ENCODE measurements at regions not wholly inside any gene's neighbourhood (a gene's known extent, or its start where the extent isn't known, plus 50 kb on each side); places are given as distances from the start of the nearest gene placed in this dataset.
A peak's percentile ranks its signal among the peaks of the same experiment; 100 is the strongest.

GRCh38 chr3:148223266-148223665 lies 474.4 kb upstream of the AGTR1 start:
- H3K9me3 ChIP-seq (ENCODE audit: insufficient read depth, low read depth, low read length): no peaks in the 10 kb centered on the region
- H3K9ac ChIP-seq (ENCODE audit: low read length): no peak overlapping the region
- H3K36me3 ChIP-seq (ENCODE audit: control insufficient read depth in 1 of 2, insufficient read depth in 2 of 2, low read length in 2 of 2): no peaks in the 10 kb centered on the region
- H2AFZ ChIP-seq (ENCODE audit: insufficient read depth, low read length, poor library complexity): no peak overlapping the region
- H2BK12ac ChIP-seq (ENCODE audit: low read length): no peak overlapping the region
- H4K12ac ChIP-seq (ENCODE audit: low read depth, low read length): no peak overlapping the region
- H3K14ac ChIP-seq (ENCODE audit: low read length): no peak overlapping the region
- no peak overlapping the region for H2BK5ac ChIP-seq (ENCODE audit: low read depth, low read length, poor library complexity)
- H4K91ac ChIP-seq (ENCODE audit: low read depth, low read length): no peak overlapping the region
- no peak overlapping the region for H2AK5ac ChIP-seq (ENCODE audit: low read length)
- H3K27ac ChIP-seq (ENCODE audit: low read depth, low read length): no peak overlapping the region
- no peaks in the 10 kb centered on the region for H3K79me2 ChIP-seq (ENCODE audit: control insufficient read depth, insufficient read depth, low read length, poor library complexity)
- no peak overlapping the region for H2BK120ac ChIP-seq (ENCODE audit: insufficient read depth, low read length, poor library complexity)
- no peak overlapping the region for H3K18ac ChIP-seq (ENCODE audit: low read length)
- no peak overlapping the region for H3K4ac ChIP-seq (ENCODE audit: low read depth, low read length)
- no peak overlapping the region for H4K8ac ChIP-seq (ENCODE audit: low read depth, low read length)
- H3K27me3 ChIP-seq (ENCODE audit: insufficient read depth, low read length): no peaks in the 10 kb centered on the region
- H3K4me3 ChIP-seq (ENCODE audit: low read depth, low read length): no peak overlapping the region
- H3K4me1 ChIP-seq (ENCODE audit: control insufficient read depth in 1 of 2, insufficient read depth in 2 of 2, low read length in 2 of 2): no peaks in the 10 kb centered on the region
- DNase-seq: no peak
- no peaks in the 10 kb centered on the region for H3K79me1 ChIP-seq (ENCODE audit: low read length)
- WGBS (ENCODE audit: extremely low coverage, insufficient coverage, insufficient read length): no CpG with 5 or more reads among the region's 2 CpGs
- no peak overlapping the region for H3K23ac ChIP-seq (ENCODE audit: low read length)
- H3K4me2 ChIP-seq (ENCODE audit: low read length): no peak overlapping the region

GRCh38 chr3:148226246-148226645 lies 471.5 kb upstream of the AGTR1 start:
- no peaks in the 10 kb centered on the region for H3K9me3 ChIP-seq (ENCODE audit: insufficient read depth, low read depth, low read length)
- no CpG with 5 or more reads among the region's 3 CpGs for WGBS (ENCODE audit: extremely low coverage, insufficient coverage, insufficient read length)
- H3K18ac ChIP-seq (ENCODE audit: low read length): no peak overlapping the region
- H4K91ac ChIP-seq (ENCODE audit: low read depth, low read length): no peak overlapping the region
- no peak overlapping the region for H2AK5ac ChIP-seq (ENCODE audit: low read length)
- no peaks in the 10 kb centered on the region for H3K79me2 ChIP-seq (ENCODE audit: control insufficient read depth, insufficient read depth, low read length, poor library complexity)
- H3K4me3 ChIP-seq (ENCODE audit: low read depth, low read length): no peak overlapping the region
- DNase-seq: peak in 1 of 2 donors; percentile 12
- no peaks in the 10 kb centered on the region for H3K4me1 ChIP-seq (ENCODE audit: control insufficient read depth in 1 of 2, insufficient read depth in 2 of 2, low read length in 2 of 2)
- no peak overlapping the region for H4K12ac ChIP-seq (ENCODE audit: low read depth, low read length)
- H2BK120ac ChIP-seq (ENCODE audit: insufficient read depth, low read length, poor library complexity): no peak overlapping the region
- no peak overlapping the region for H3K4ac ChIP-seq (ENCODE audit: low read depth, low read length)
- H3K4me2 ChIP-seq (ENCODE audit: low read length): no peak overlapping the region
- no peaks in the 10 kb centered on the region for H3K27me3 ChIP-seq (ENCODE audit: insufficient read depth, low read length)
- no peak overlapping the region for H2BK12ac ChIP-seq (ENCODE audit: low read length)
- no peak overlapping the region for H3K27ac ChIP-seq (ENCODE audit: low read depth, low read length)
- no peak overlapping the region for H3K9ac ChIP-seq (ENCODE audit: low read length)
- H3K36me3 ChIP-seq (ENCODE audit: control insufficient read depth in 1 of 2, insufficient read depth in 2 of 2, low read length in 2 of 2): no peaks in the 10 kb centered on the region
- H2AFZ ChIP-seq (ENCODE audit: insufficient read depth, low read length, poor library complexity): no peak overlapping the region
- no peak overlapping the region for H2BK5ac ChIP-seq (ENCODE audit: low read depth, low read length, poor library complexity)
- no peak overlapping the region for H3K23ac ChIP-seq (ENCODE audit: low read length)
- no peaks in the 10 kb centered on the region for H3K79me1 ChIP-seq (ENCODE audit: low read length)
- H4K8ac ChIP-seq (ENCODE audit: low read depth, low read length): no peak overlapping the region
- H3K14ac ChIP-seq (ENCODE audit: low read length): no peak overlapping the region

DNA sequence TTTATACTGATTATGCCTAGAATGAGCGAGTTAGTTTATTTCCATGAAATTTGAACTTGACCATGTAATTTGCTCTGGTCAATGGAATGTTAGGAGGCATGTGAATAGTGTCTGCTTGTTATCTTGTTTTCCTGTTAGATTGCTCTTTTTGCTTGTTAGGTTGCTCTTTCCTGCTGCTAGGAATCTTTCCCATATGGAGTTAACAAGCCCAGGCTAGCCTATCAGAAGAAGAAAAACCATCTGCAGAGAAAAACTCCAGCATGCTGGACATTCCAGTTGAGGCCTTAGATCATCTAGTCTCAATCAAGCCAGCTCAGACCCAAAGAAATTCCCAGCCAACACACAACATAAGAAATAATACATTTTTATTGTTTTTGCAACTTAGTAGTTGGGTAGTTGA lies 470.2 kb upstream of the AGTR1 start:
- H3K27ac ChIP-seq (ENCODE audit: low read depth, low read length): no peak overlapping the region
- no peaks in the 10 kb centered on the region for H3K79me1 ChIP-seq (ENCODE audit: low read length)
- H3K27me3 ChIP-seq (ENCODE audit: insufficient read depth, low read length): no peaks in the 10 kb centered on the region
- H3K9ac ChIP-seq (ENCODE audit: low read length): no peak overlapping the region
- no peak overlapping the region for H3K4ac ChIP-seq (ENCODE audit: low read depth, low read length)
- H3K79me2 ChIP-seq (ENCODE audit: control insufficient read depth, insufficient read depth, low read length, poor library complexity): no peaks in the 10 kb centered on the region
- no peak overlapping the region for H2BK120ac ChIP-seq (ENCODE audit: insufficient read depth, low read length, poor library complexity)
- H3K18ac ChIP-seq (ENCODE audit: low read length): no peak overlapping the region
- H2AFZ ChIP-seq (ENCODE audit: insufficient read depth, low read length, poor library complexity): no peak overlapping the region
- no peak overlapping the region for H4K8ac ChIP-seq (ENCODE audit: low read depth, low read length)
- no peak overlapping the region for H2BK5ac ChIP-seq (ENCODE audit: low read depth, low read length, poor library complexity)
- H3K14ac ChIP-seq (ENCODE audit: low read length): no peak overlapping the region
- no peak overlapping the region for H3K23ac ChIP-seq (ENCODE audit: low read length)
- no peak overlapping the region for H2BK12ac ChIP-seq (ENCODE audit: low read length)
- H4K12ac ChIP-seq (ENCODE audit: low read depth, low read length): no peak overlapping the region
- H3K9me3 ChIP-seq (ENCODE audit: insufficient read depth, low read depth, low read length): no peaks in the 10 kb centered on the region
- H2AK5ac ChIP-seq (ENCODE audit: low read length): no peak overlapping the region
- no peak overlapping the region for H3K4me2 ChIP-seq (ENCODE audit: low read length)
- no peaks in the 10 kb centered on the region for H3K36me3 ChIP-seq (ENCODE audit: control insufficient read depth in 1 of 2, insufficient read depth in 2 of 2, low read length in 2 of 2)
- DNase-seq: peak in 1 of 2 donors; percentile 9
- no peak overlapping the region for H4K91ac ChIP-seq (ENCODE audit: low read depth, low read length)
- no peak overlapping the region for H3K4me3 ChIP-seq (ENCODE audit: low read depth, low read length)
- no CpG with 5 or more reads among the region's 1 CpG for WGBS (ENCODE audit: extremely low coverage, insufficient coverage, insufficient read length)
- H3K4me1 ChIP-seq (ENCODE audit: control insufficient read depth in 1 of 2, insufficient read depth in 2 of 2, low read length in 2 of 2): no peaks in the 10 kb centered on the region

DNA sequence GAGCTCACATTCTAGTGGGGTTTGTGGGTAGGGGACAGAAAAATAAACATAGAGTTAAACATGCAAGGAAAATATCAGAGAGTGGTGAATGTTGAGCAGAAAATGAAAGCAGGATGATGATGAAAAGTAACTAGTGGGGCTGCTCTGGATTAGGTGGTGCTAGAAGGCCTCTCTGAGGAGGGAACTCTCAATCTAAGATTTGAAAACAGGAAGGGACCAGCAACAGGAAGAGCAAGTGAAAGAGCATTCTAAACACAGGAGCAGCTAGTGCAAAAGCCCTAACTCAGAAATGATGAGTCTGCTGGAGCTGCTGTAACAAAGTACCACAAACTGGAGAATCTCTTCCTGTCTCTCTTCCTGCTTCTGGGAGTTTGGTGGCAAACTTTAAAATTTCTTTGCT lies 468.6 kb upstream of the AGTR1 start:
- no peak overlapping the region for H2BK120ac ChIP-seq (ENCODE audit: insufficient read depth, low read length, poor library complexity)
- no peak overlapping the region for H3K4ac ChIP-seq (ENCODE audit: low read depth, low read length)
- no peak overlapping the region for H3K14ac ChIP-seq (ENCODE audit: low read length)
- H3K79me2 ChIP-seq (ENCODE audit: control insufficient read depth, insufficient read depth, low read length, poor library complexity): no peaks in the 10 kb centered on the region
- H4K91ac ChIP-seq (ENCODE audit: low read depth, low read length): no peak overlapping the region
- no peak overlapping the region for H3K4me3 ChIP-seq (ENCODE audit: low read depth, low read length)
- H3K4me1 ChIP-seq (ENCODE audit: control insufficient read depth in 1 of 2, insufficient read depth in 2 of 2, low read length in 2 of 2): no peaks in the 10 kb centered on the region
- H2BK12ac ChIP-seq (ENCODE audit: low read length): no peak overlapping the region
- H3K27ac ChIP-seq (ENCODE audit: low read depth, low read length): no peak overlapping the region
- no peak overlapping the region for H3K4me2 ChIP-seq (ENCODE audit: low read length)
- no peak overlapping the region for H2BK5ac ChIP-seq (ENCODE audit: low read depth, low read length, poor library complexity)
- no peak overlapping the region for H2AK5ac ChIP-seq (ENCODE audit: low read length)
- H3K79me1 ChIP-seq (ENCODE audit: low read length): no peaks in the 10 kb centered on the region
- no peak for DNase-seq
- H3K9me3 ChIP-seq (ENCODE audit: insufficient read depth, low read depth, low read length): no peaks in the 10 kb centered on the region
- H3K23ac ChIP-seq (ENCODE audit: low read length): no peak overlapping the region
- no peaks in the 10 kb centered on the region for H3K27me3 ChIP-seq (ENCODE audit: insufficient read depth, low read length)
- H4K12ac ChIP-seq (ENCODE audit: low read depth, low read length): no peak overlapping the region
- no peak overlapping the region for H3K9ac ChIP-seq (ENCODE audit: low read length)
- no peak overlapping the region for H4K8ac ChIP-seq (ENCODE audit: low read depth, low read length)
- H3K36me3 ChIP-seq (ENCODE audit: control insufficient read depth in 1 of 2, insufficient read depth in 2 of 2, low read length in 2 of 2): no peaks in the 10 kb centered on the region
- no peak overlapping the region for H2AFZ ChIP-seq (ENCODE audit: insufficient read depth, low read length, poor library complexity)
- no peak overlapping the region for H3K18ac ChIP-seq (ENCODE audit: low read length)

Data from trophoblast cell (in vitro differentiated cells and primary cell).